Ascending aorta (tissue), 2 donors: ENCODE measurements at regions not wholly inside any gene's neighbourhood (a gene's known extent, or its start where the extent isn't known, plus 50 kb on each side); places are given as distances from the start of the nearest gene placed in this dataset.
"Not testable (repeated sequence)": the region's sequence is repeated elsewhere in the genome, so short reads cannot be mapped to it uniquely, and the experiment has no call there.

Source experiments
- DNase-seq, 2 donors: peaks; one replicate each; pipeline ENCODE4 v3.0.0-alpha.2; 2019; ENCODE audit warnings: low spot score in 2 of 2
- H3K27ac ChIP-seq, 2 donors: fragments of 200-600 bp; sonication (generic); one replicate each; pipeline ENCODE4 v1.5.1; 2016 to 2017; ENCODE audit warnings: mild to moderate bottlenecking in 1 of 2
- H3K27me3 ChIP-seq: fragments of 200-600 bp; sonication (generic); one replicate; pipeline ENCODE4 v1.5.1; 2017
- H3K36me3 ChIP-seq, 2 donors: fragments of 200-600 bp; sonication (generic); one replicate each; pipeline ENCODE4 v1.5.1; 2016
- H3K4me1 ChIP-seq, 2 donors: fragments of 200-600 bp; sonication (generic); one replicate each; pipeline ENCODE4 v1.5.1; 2016 to 2017; ENCODE audit warnings: mild to moderate bottlenecking in 1 of 2
- H3K4me3 ChIP-seq, 2 donors: fragments of 200-600 bp; sonication (generic); one replicate each; pipeline ENCODE4 v1.5.1; 2016 to 2017; ENCODE audit warnings: mild to moderate bottlenecking in 1 of 2
- H3K9me3 ChIP-seq, 2 donors: fragments of 200-600 bp; sonication (generic); one replicate each; pipeline ENCODE4 v1.5.1; 2016
- CTCF ChIP-seq, 3 experiments: fragments of 200-600 bp in 2 of 3; fragments of 450-650 bp in 1 of 3; sonication (generic) in 2 of 3; IDR thresholded peaks; one replicate each; pipeline ENCODE4 v1.5.1; 2016 to 2019; ENCODE audit warnings: antibody characterized with exemption in 3 of 3, mild to moderate bottlenecking in 1 of 3, moderate library complexity in 1 of 3
- intact Hi-C: fragments of 100-400 bp; cut with DNase I; formaldehyde crosslinking; loops from one replicate; pipeline ENCODE4 v1.15.1; 2023

DNA sequence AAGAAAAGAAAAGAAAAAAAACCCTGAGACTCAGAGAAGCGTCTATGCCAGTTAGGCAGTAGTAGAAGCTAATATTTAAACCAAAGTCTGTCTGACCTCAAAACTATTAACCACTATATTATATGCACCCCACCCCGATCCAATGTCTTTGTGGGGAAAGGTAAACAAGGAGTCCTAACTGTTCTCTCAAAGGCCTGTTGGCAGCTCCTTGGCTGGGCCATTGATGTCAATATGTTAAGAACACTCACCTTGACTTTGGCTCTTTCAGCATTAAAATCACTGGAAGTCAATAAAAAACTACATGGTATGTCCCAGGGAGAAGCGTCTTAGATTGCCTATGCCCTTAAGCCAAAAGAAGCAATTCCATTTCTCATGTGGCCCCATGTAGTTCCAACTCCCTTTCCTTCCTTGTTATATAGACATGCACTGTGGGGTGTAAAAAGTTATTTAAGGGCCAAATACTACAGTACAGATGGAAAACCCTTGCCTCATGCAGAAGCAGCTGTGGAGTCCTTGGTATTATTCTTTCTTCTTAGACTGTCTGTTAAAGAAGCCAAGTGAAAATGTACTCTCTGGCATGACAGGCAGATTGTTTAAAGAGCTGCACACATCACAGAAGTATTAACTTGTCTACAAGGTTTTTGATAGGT lies 308.6 kb upstream of the RPS23 start:
- no peak overlapping the region for H3K4me3 ChIP-seq
- H3K27ac ChIP-seq: peak overlapping the region; percentile 42 to 59

GRCh38 chr5:82586181-82586580 lies 308.0 kb upstream of the RPS23 start:
- Histone ChIP-seq H3K4me3 (no peak overlapping the region), H3K9me3 (peaks cover 4 to 17% of the 10 kb centered on the region in 2 donors), H3K4me1 (peaks cover 0 to 28% of the 10 kb centered on the region in 2 donors), H3K27ac (peak overlapping the region; percentile 42 to 59), H3K27me3 (no peaks in the 10 kb centered on the region), H3K36me3 (no peaks in the 10 kb centered on the region)
- DNase-seq: no peak
- intact Hi-C loops: loop anchor here (5.0 kb wide), 1 partner anchor 34 kb away; no protein-coding TSS in a partner anchor
- TF ChIP-seq CTCF (IDR thresholded peaks at IDR 0.05): no peak

More for the DNA sequence above, 308.6 kb upstream of the RPS23 start:
- Histone ChIP-seq H3K36me3 (no peaks in the 10 kb centered on the region), H3K9me3 (peaks cover 4 to 17% of the 10 kb centered on the region in 2 donors), H3K27me3 (no peaks in the 10 kb centered on the region), H3K4me1 (peaks cover 0 to 28% of the 10 kb centered on the region in 2 donors)
- DNase-seq: no peak
- TF ChIP-seq CTCF (IDR thresholded peaks at IDR 0.05): no peak
- intact Hi-C loops: loop anchor here (5.0 kb wide), 1 partner anchor 34 kb away; no protein-coding TSS in a partner anchor

DNA sequence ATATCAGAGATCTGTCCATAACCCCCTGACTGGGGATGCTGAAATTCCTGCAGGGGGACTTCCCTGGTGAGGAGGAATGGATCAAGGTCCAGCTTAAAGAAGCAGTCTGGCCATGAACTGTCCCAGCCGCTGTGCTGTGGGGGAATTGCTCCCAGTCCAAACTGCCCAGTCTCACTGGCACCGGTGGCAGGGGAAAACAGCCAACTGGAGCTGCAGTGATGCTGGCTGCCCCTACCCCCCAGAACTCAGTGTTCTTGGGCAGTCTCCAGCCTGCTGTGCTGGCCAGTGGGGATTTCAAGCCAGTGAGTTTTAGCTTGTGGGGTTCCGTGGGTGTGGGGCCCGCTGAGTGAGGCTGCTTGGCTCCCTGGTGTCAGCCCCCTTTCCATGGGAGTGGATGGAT lies 306.5 kb upstream of the RPS23 start:
- Histone ChIP-seq H3K36me3 (no peaks in the 10 kb centered on the region), H3K27ac (peak overlapping the region; percentile 62 to 67), H3K27me3 (no peaks in the 10 kb centered on the region), H3K4me3 (peak overlapping the region in 1 of 2 donors; percentile 19), H3K9me3 (peaks cover 4 to 15% of the 10 kb centered on the region in 2 donors), H3K4me1 (peaks cover 0 to 28% of the 10 kb centered on the region in 2 donors)
- no peak for TF ChIP-seq CTCF (IDR thresholded peaks at IDR 0.05)
- intact Hi-C loops: loop anchor here (5.0 kb wide), 1 partner anchor 32 kb away; no protein-coding TSS in a partner anchor
- DNase-seq: peak in 1 of 2 donors; percentile 74

GRCh38 chr5:82583331-82583730 lies 305.2 kb upstream of the RPS23 start:
- intact Hi-C loops, H3K36me3 ChIP-seq: not testable (repeated sequence)
- H3K9me3 ChIP-seq: peaks cover 4 to 15% of the 10 kb centered on the region in 2 donors

DNA sequence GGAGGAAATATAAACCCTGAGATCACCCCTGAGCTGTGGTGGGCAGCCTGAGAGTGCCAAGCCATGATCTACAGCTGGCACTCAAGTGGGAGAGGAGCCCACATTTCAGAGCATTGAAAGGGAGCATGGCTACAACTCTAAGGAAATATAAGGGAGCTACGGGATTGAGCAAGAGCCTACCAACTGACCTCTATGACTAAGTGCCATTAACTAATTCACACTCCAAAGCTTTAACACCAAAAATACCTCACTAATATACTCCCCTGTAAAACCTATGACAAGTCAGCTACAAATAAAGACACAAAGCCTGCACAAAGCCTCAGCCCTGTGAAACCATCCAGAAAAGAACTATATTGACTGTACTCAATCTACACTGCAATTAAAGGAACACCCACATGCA lies 286.8 kb upstream of the RPS23 start:
- intact Hi-C loops: no loop called here

More at GRCh38 chr5:82583331-82583730, 305.2 kb upstream of the RPS23 start:
- H3K27ac ChIP-seq, DNase-seq, H3K27me3 ChIP-seq, H3K4me3 ChIP-seq: not testable (repeated sequence)
- H3K4me1 ChIP-seq: peaks cover 0 to 28% of the 10 kb centered on the region in 2 donors

More for the DNA sequence above, 286.8 kb upstream of the RPS23 start:
- TF ChIP-seq CTCF (IDR thresholded peaks at IDR 0.05): no peak
- no peak overlapping the region for H3K27ac ChIP-seq
- H3K9me3 ChIP-seq: peaks cover 0 to 4% of the 10 kb centered on the region in 2 donors
- H3K4me1 ChIP-seq: peaks cover 0 to 12% of the 10 kb centered on the region in 2 donors
- no peak for DNase-seq
- no peaks in the 10 kb centered on the region for H3K36me3 ChIP-seq
- no peak overlapping the region for H3K4me3 ChIP-seq
- no peaks in the 10 kb centered on the region for H3K27me3 ChIP-seq
